Breast epithelium (tissue), 3 donors: ENCODE measurements at regions not wholly inside any gene's neighbourhood (a gene's known extent, or its start where the extent isn't known, plus 50 kb on each side); places are given as distances from the start of the nearest gene placed in this dataset.

Source experiments
- POLR2A ChIP-seq: fragments of 450-650 bp; IDR thresholded peaks from one replicate; pipeline ENCODE4 v1.6.1; 2016; ENCODE audit warnings: antibody characterized with exemption, mild to moderate bottlenecking, moderate library complexity
- POLR2AphosphoS5 ChIP-seq, 3 donors: sonication (generic); formaldehyde crosslinking; IDR thresholded peaks; one replicate each; pipeline ENCODE4 v1.6.1; 2017; ENCODE audit warnings: antibody characterized with exemption in 3 of 3
- TF ChIP-seq, protein P1 (sequence below), 3 donors: fragments of 450-650 bp; IDR thresholded peaks; one replicate each; pipeline ENCODE4 v1.5.1; 2016 to 2017; ENCODE audit warnings: antibody characterized with exemption in 3 of 3, mild to moderate bottlenecking in 3 of 3, moderate library complexity in 3 of 3

DNA sequence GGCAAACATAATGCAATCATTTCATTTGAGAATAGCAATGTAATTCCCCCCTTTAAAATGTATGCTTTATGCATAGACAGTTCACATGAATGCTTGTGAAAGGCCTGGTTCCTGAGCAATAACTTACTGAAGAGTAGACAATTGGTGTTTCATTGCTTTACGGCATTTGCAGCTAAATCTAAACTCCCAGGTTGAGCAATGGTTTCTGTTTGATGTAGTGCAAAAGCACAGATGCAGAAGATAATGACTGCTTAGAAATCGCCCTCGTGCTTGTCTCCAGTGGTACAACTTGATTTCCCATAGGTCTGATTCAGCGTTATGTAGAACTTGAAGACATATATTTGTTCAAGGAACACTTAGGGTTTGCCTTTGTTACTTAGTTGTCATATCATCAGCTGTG is 1018.3 kb downstream of the DIAPH3 start:
- TF ChIP-seq, protein P1, sequence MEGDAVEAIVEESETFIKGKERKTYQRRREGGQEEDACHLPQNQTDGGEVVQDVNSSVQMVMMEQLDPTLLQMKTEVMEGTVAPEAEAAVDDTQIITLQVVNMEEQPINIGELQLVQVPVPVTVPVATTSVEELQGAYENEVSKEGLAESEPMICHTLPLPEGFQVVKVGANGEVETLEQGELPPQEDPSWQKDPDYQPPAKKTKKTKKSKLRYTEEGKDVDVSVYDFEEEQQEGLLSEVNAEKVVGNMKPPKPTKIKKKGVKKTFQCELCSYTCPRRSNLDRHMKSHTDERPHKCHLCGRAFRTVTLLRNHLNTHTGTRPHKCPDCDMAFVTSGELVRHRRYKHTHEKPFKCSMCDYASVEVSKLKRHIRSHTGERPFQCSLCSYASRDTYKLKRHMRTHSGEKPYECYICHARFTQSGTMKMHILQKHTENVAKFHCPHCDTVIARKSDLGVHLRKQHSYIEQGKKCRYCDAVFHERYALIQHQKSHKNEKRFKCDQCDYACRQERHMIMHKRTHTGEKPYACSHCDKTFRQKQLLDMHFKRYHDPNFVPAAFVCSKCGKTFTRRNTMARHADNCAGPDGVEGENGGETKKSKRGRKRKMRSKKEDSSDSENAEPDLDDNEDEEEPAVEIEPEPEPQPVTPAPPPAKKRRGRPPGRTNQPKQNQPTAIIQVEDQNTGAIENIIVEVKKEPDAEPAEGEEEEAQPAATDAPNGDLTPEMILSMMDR (IDR thresholded peaks at IDR 0.05), result no peak
- TF ChIP-seq POLR2A, result no peak
- TF ChIP-seq POLR2AphosphoS5 (IDR thresholded peaks at IDR 0.05), result no peak
